Endothelial cell of umbilical vein (primary cell): ENCODE measurements at regions not wholly inside any gene's neighbourhood (a gene's known extent, or its start where the extent isn't known, plus 50 kb on each side); places are given as distances from the start of the nearest gene placed in this dataset.

ENCODE experiments used
- BruUV-seq: library from RNA; stranded (reverse); fragments of 400-500 nt; replicated peaks from 2 replicates; lab custom pipeline; 2021; lab: Mats Ljungman, UMichigan
- CTCF ChIA-PET: fragments of 300-600, 350-600 bp; sonication (Branson Sonifier 250); formaldehyde crosslinking; loops from one replicate; lab custom pipeline; 2021; ENCODE audit warnings: antibody characterized with exemption, inconsistent platforms; lab: Charles Lee
- POLR2A ChIA-PET: fragments of 300-600, 350-600 bp; sonication (Branson Sonifier 250); formaldehyde crosslinking; loops from one replicate; lab custom pipeline; 2021; ENCODE audit warnings: antibody characterized with exemption, inconsistent platforms; lab: Charles Lee
- DNase-seq: peaks from one replicate; pipeline ENCODE4 v3.0.0-alpha.2; 2011; ENCODE audit warnings: low read depth, low spot score
- FAIRE-seq: peaks from 2 replicates; lab custom pipeline; 2011; peaks lifted over from hg19 to GRCh38; lab: Jason Lieb, UNC
- H2AFZ ChIP-seq: 2 replicates; pipeline ENCODE4 v1.6.0; 2012; ENCODE audit warnings: low read depth, low read length, control low read depth, inconsistent platforms
- H3K27ac ChIP-seq: 2 replicates; pipeline ENCODE4 v1.5.1; 2011; ENCODE audit warnings: low read depth, mild to moderate bottlenecking, control low read depth, low read length, moderate library complexity; ENCODE audit not compliant: insufficient read depth
- H3K27me3 ChIP-seq, 2 experiments: 2 replicates each; pipeline versions ENCODE4 v1.6.0 to v1.6.1; 2011; ENCODE audit warnings: low read length in 2 of 2, mixed read lengths in 1 of 2; ENCODE audit not compliant: control insufficient read depth in 2 of 2, insufficient read depth in 2 of 2
- H3K36me3 ChIP-seq, 2 experiments: 2 replicates in 1 of 2; 3 replicates in 1 of 2; pipeline ENCODE4 v1.5.1; 2011; ENCODE audit warnings: low read length in 2 of 2, mild to moderate bottlenecking in 1 of 2, moderate library complexity in 1 of 2; ENCODE audit not compliant: control insufficient read depth in 2 of 2, insufficient read depth in 2 of 2; ENCODE audit errors: extremely low read depth in 1 of 2
- H3K4me1 ChIP-seq: 3 replicates; pipeline ENCODE4 v1.5.1; 2011; ENCODE audit warnings: mild to moderate bottlenecking, low read length; ENCODE audit not compliant: control insufficient read depth, insufficient read depth; ENCODE audit errors: extremely low read depth
- H3K4me2 ChIP-seq: 2 replicates; pipeline ENCODE4 v1.6.1; 2011; ENCODE audit warnings: low read length, control low read depth, mixed read lengths; ENCODE audit not compliant: insufficient read depth
- H3K4me3 ChIP-seq, 3 experiments: fragments of 200-600 bp in 1 of 3; sonication (generic), shearing (Covaris generic) in 1 of 3; replicated peaks in 1 of 3; 2 replicates each; pipeline ENCODE4 v1.5.1; 2011 to 2016; ENCODE audit warnings: control low read depth in 3 of 3, low read length in 3 of 3, mild to moderate bottlenecking in 2 of 3, inconsistent platforms in 1 of 3, low read depth in 1 of 3, moderate library complexity in 1 of 3; ENCODE audit not compliant: insufficient read depth in 1 of 3
- H3K79me2 ChIP-seq: 2 replicates; pipeline ENCODE4 v1.6.0; 2012; ENCODE audit warnings: low read length, inconsistent platforms; ENCODE audit not compliant: control insufficient read depth, insufficient read depth
- H3K9ac ChIP-seq: replicated peaks from 2 replicates; pipeline ENCODE3; 2011; ENCODE audit warnings: low read length, control low read depth; ENCODE audit not compliant: insufficient read depth; ENCODE audit errors: extremely low read depth
- H3K9me1 ChIP-seq: replicated peaks from 3 replicates; pipeline ENCODE4 v1.6.0; 2011; ENCODE audit warnings: mild to moderate bottlenecking, low read length; ENCODE audit not compliant: control insufficient read depth, insufficient read depth; ENCODE audit errors: extremely low read depth
- H3K9me3 ChIP-seq: replicated peaks from 2 replicates; pipeline ENCODE4 v1.5.1; 2012; ENCODE audit warnings: low read length, inconsistent platforms; ENCODE audit not compliant: control insufficient read depth, insufficient read depth
- H4K20me1 ChIP-seq: replicated peaks from 2 replicates; pipeline ENCODE3; 2011; ENCODE audit warnings: mild to moderate bottlenecking, low read length; ENCODE audit not compliant: control insufficient read depth, insufficient read depth; ENCODE audit errors: extremely low read depth
- CTCF ChIP-seq, 2 donors: IDR thresholded peaks; 1 replicate in 1 of 2; 2 replicates in 1 of 2; pipeline ENCODE4 v1.5.1; 2011; ENCODE audit warnings: low read length in 2 of 2, mild to moderate bottlenecking in 2 of 2, moderate library complexity in 2 of 2, control low read depth in 1 of 2, inconsistent platforms in 1 of 2, low read depth in 1 of 2; ENCODE audit not compliant: insufficient read depth in 1 of 2; ENCODE audit errors: extremely low read depth in 1 of 2
- GATA2 ChIP-seq: IDR thresholded peaks from 2 replicates; pipeline ENCODE4 v1.7.0; 2011; ENCODE audit warnings: low read depth, mild to moderate bottlenecking, moderate library complexity, mixed read lengths, low read length; ENCODE audit not compliant: insufficient read length, insufficient read depth
- JUN ChIP-seq: IDR thresholded peaks from 2 replicates; pipeline ENCODE4 v1.6.1; 2011; ENCODE audit warnings: borderline replicate concordance, low read depth; ENCODE audit not compliant: insufficient read length, insufficient read depth
- MYC ChIP-seq: IDR thresholded peaks from one replicate; pipeline ENCODE4 v1.6.1; 2011; ENCODE audit warnings: mild to moderate bottlenecking, low read depth, low read length
- dilution Hi-C: fragments of 300-500 bp; cut with MboI; formaldehyde crosslinking; loops from one replicate; pipeline ENCODE4 v1.15.0; 2019; ENCODE audit warnings: low sequenced_read_pairs; ENCODE audit not compliant: extremely low pct_ligation_motif_present
- intact Hi-C: fragments of 100-400 bp; cut with micrococcal nuclease; formaldehyde crosslinking; loops from one replicate; pipeline ENCODE4 v1.10.0; 2022

- no peaks in the 10 kb centered on the region for H3K4me1 ChIP-seq
- dilution Hi-C loops: no loop called here
- TF ChIP-seq JUN: no peak
- no peak for TF ChIP-seq GATA2
- POLR2A ChIA-PET: no interaction called here
- H3K9ac ChIP-seq: no peak overlapping the region
- H3K4me3 ChIP-seq: no peak overlapping the region
- H3K9me3 ChIP-seq: no peaks in the 10 kb centered on the region
- no peaks in the 10 kb centered on the region for H3K36me3 ChIP-seq
- FAIRE-seq (no peak), DNase-seq (no peak)
- no peaks in the 10 kb centered on the region for H3K9me1 ChIP-seq
- no peak overlapping the region for H2AFZ ChIP-seq
- H3K27me3 ChIP-seq: no peaks in the 10 kb centered on the region
- H3K4me2 ChIP-seq: no peak overlapping the region
- intact Hi-C loops: no loop called here
- CTCF ChIA-PET: no interaction called here
- no peak overlapping the region for H3K27ac ChIP-seq
- no TSS peak for BruUV-seq
- no peaks in the 10 kb centered on the region for H4K20me1 ChIP-seq
- H3K79me2 ChIP-seq: no peaks in the 10 kb centered on the region
Measured at GRCh38 chr16:54389836-54390494, 103.4 kb upstream of the IRX3 start.

GRCh38 chr16:54385141-54385540 is 98.6 kb upstream of the IRX3 start:
- Histone ChIP-seq H3K4me3 (no peak overlapping the region), H3K79me2 (no peaks in the 10 kb centered on the region), H3K4me2 (no peak overlapping the region), H3K27me3 (no peaks in the 10 kb centered on the region), H3K9me3 (no peaks in the 10 kb centered on the region), H3K9ac (no peak overlapping the region), H2AFZ (no peak overlapping the region), H3K36me3 (no peaks in the 10 kb centered on the region), H3K4me1 (no peaks in the 10 kb centered on the region), H3K27ac (no peak overlapping the region), H4K20me1 (no peaks in the 10 kb centered on the region), H3K9me1 (no peaks in the 10 kb centered on the region)
- BruUV-seq: no TSS peak
- dilution Hi-C loops (no loop called here), intact Hi-C loops (no loop called here)
- FAIRE-seq (no peak), DNase-seq (no peak)
- CTCF ChIA-PET: no interaction called here
- TF ChIP-seq MYC (no peak), CTCF (IDR thresholded peaks at IDR 0.05; ENCODE audit: extremely low read depth in 1 of 2, insufficient read depth in 1 of 2, low read depth in 1 of 2, low read length in 2 of 2) (no peak)
- POLR2A ChIA-PET: no interaction called here
